Breast epithelium (tissue), 3 donors: ENCODE measurements at regions not wholly inside any gene's neighbourhood (a gene's known extent, or its start where the extent isn't known, plus 50 kb on each side); places are given as distances from the start of the nearest gene placed in this dataset.

ENCODE experiments used
- POLR2A ChIP-seq: fragments of 450-650 bp; IDR thresholded peaks from one replicate; pipeline ENCODE4 v1.6.1; 2016; ENCODE audit warnings: antibody characterized with exemption, mild to moderate bottlenecking, moderate library complexity
- POLR2AphosphoS5 ChIP-seq, 3 donors: sonication (generic); formaldehyde crosslinking; IDR thresholded peaks; one replicate each; pipeline ENCODE4 v1.6.1; 2017; ENCODE audit warnings: antibody characterized with exemption in 3 of 3
- TF ChIP-seq, protein P1 (sequence below), 3 donors: fragments of 450-650 bp; IDR thresholded peaks; one replicate each; pipeline ENCODE4 v1.5.1; 2016 to 2017; ENCODE audit warnings: antibody characterized with exemption in 3 of 3, mild to moderate bottlenecking in 3 of 3, moderate library complexity in 3 of 3

DNA sequence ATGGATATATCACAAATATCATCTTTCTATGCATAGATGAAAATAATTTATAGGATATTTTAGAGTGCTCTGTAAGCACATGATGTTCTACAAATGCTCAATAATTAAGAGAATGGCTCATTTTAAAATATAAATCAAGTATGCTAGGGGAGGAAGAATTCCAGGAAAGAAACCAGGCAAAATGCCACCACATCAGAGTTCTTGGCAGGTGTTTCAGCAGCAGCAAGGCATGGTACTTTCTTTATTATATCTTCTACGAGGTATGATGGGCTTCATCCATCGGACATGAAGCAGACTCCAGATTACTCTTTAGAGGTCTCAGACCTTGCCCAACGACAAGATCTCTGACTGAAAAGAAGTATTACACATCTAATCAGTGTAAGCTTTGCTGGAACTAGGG lies 316.3 kb upstream of the ARRDC3 start:
- TF ChIP-seq POLR2A (no peak), POLR2AphosphoS5 (IDR thresholded peaks at IDR 0.05) (no peak)
- TF ChIP-seq, protein P1, sequence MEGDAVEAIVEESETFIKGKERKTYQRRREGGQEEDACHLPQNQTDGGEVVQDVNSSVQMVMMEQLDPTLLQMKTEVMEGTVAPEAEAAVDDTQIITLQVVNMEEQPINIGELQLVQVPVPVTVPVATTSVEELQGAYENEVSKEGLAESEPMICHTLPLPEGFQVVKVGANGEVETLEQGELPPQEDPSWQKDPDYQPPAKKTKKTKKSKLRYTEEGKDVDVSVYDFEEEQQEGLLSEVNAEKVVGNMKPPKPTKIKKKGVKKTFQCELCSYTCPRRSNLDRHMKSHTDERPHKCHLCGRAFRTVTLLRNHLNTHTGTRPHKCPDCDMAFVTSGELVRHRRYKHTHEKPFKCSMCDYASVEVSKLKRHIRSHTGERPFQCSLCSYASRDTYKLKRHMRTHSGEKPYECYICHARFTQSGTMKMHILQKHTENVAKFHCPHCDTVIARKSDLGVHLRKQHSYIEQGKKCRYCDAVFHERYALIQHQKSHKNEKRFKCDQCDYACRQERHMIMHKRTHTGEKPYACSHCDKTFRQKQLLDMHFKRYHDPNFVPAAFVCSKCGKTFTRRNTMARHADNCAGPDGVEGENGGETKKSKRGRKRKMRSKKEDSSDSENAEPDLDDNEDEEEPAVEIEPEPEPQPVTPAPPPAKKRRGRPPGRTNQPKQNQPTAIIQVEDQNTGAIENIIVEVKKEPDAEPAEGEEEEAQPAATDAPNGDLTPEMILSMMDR (IDR thresholded peaks at IDR 0.05), result no peak
